T-helper 22 cell (primary cell): ENCODE measurements at regions not wholly inside any gene's neighbourhood (a gene's known extent, or its start where the extent isn't known, plus 50 kb on each side); places are given as distances from the start of the nearest gene placed in this dataset.
"Not testable (repeated sequence)": the region's sequence is repeated elsewhere in the genome, so short reads cannot be mapped to it uniquely, and the experiment has no call there.

Source experiments
- DNase-seq: peaks from one replicate; pipeline ENCODE4 v3.0.0-alpha.2; 2020; ENCODE audit warnings: low read depth

GRCh38 chr6:103784117-103784516, 1075.6 kb downstream of the HACE1 start:
- no peak for DNase-seq

- no peak for DNase-seq
These were observed 1076.4 kb downstream of the HACE1 start for GRCh38 chr6:103783329-103783728.

- no peak for DNase-seq
These were observed 1090.3 kb downstream of the HACE1 start for GRCh38 chr6:103769431-103769830.

- DNase-seq, result no peak
These were observed 1109.1 kb downstream of the HACE1 start for GRCh38 chr6:103750603-103751002.

GRCh38 chr6:103734016-103734415, 1125.7 kb downstream of the HACE1 start:
- DNase-seq, result no peak

- no peak for DNase-seq
These were observed 1130.1 kb downstream of the HACE1 start for GRCh38 chr6:103729658-103730057.

- no peak for DNase-seq
These were observed 1136.0 kb downstream of the HACE1 start for GRCh38 chr6:103723438-103724322.

- DNase-seq, result no peak
These were observed 1137.0 kb downstream of the HACE1 start for GRCh38 chr6:103722683-103723082.

- no peak for DNase-seq
These were observed 1137.8 kb downstream of the HACE1 start for GRCh38 chr6:103721923-103722322.

GRCh38 chr6:103720393-103720792, 1139.3 kb downstream of the HACE1 start:
- DNase-seq, result no peak

GRCh38 chr6:103719545-103719944, 1140.2 kb downstream of the HACE1 start:
- no peak for DNase-seq

- no peak for DNase-seq
These were observed 1144.5 kb downstream of the HACE1 start for GRCh38 chr6:103715269-103715668.

GRCh38 chr6:103709236-103709635, 1150.5 kb downstream of the HACE1 start:
- DNase-seq, result not testable (repeated sequence)

GRCh38 chr6:103707596-103708325, 1152.0 kb downstream of the HACE1 start:
- no peak for DNase-seq

GRCh38 chr6:103699769-103700168, 1160.0 kb downstream of the HACE1 start:
- DNase-seq, result no peak

GRCh38 chr6:103687430-103687829, 1172.3 kb downstream of the HACE1 start:
- DNase-seq, result no peak

- DNase-seq, result no peak
These were observed 1179.6 kb downstream of the HACE1 start for GRCh38 chr6:103680116-103680515.

- DNase-seq, result no peak
These were observed 1182.4 kb downstream of the HACE1 start for GRCh38 chr6:103677290-103677689.

GRCh38 chr6:103675807-103676406, 1183.8 kb downstream of the HACE1 start:
- no peak for DNase-seq

GRCh38 chr6:103674790-103675189, 1184.9 kb downstream of the HACE1 start:
- DNase-seq, result no peak

GRCh38 chr6:103672169-103672568, 1187.5 kb downstream of the HACE1 start:
- no peak for DNase-seq

- no peak for DNase-seq
These were observed 1230.1 kb downstream of the HACE1 start for GRCh38 chr6:103629613-103630012.

GRCh38 chr6:103617642-103618041, 1242.1 kb downstream of the HACE1 start:
- no peak for DNase-seq
